ENCODE measurements at regions not wholly inside any gene's neighbourhood (a gene's known extent, or its start where the extent isn't known, plus 50 kb on each side); places are given as distances from the start of the nearest gene placed in this dataset.
"Not testable (repeated sequence)": the region's sequence is repeated elsewhere in the genome, so short reads cannot be mapped to it uniquely, and the experiment has no call there.

- DNase-seq (ENCODE audit: low spot score): no peak
These were observed 91.4 kb upstream of the LHX1 start for GRCh38 chr17:36845916-36846315.

DNA sequence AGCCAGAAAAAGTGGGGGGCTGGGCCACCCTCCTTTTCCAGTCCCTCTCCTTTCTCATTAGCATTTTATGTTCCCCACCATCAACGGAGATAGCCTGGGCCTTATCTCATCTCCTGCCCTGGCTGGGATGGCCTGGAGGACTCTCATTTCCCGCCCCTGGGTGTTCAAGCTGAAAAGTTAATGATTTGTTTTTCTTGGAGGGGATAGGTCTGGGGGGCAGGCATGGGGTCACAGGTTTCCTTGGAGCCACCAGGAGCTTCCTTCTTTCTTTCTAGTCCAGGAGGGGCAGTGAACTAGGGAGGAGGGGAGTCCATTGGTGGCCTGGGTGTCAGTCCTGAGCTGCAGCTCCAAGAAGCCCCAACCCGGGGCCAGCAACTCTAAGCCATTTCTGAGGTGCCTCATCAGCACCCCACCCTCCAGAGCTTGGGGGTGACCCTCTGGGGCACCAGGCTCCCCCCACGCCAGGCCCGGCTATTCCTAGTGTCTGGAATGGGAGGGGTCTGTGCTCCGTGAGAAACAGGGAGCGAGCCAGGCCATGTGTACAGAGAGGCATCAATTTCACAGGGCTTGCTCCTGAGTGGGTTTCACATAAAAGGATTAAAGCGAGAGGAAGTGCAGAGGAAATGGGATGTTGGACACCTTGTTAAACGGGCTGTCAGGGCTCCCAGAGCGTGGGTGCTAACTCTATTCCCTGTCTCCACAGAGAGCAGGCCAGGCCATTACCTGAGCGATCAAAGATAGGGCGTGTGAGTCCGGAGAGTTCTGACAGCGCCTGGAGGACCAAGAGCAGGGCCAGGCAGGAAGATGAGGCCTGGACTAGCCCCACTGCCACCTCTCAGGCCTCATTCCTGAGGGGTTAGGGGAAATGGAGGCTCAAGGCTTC, 90.6 kb upstream of the LHX1 start:
- DNase-seq (ENCODE audit: low spot score): no peak

GRCh38 chr17:36848008-36848902, 89.0 kb upstream of the LHX1 start:
- DNase-seq (ENCODE audit: low spot score): no peak

DNA sequence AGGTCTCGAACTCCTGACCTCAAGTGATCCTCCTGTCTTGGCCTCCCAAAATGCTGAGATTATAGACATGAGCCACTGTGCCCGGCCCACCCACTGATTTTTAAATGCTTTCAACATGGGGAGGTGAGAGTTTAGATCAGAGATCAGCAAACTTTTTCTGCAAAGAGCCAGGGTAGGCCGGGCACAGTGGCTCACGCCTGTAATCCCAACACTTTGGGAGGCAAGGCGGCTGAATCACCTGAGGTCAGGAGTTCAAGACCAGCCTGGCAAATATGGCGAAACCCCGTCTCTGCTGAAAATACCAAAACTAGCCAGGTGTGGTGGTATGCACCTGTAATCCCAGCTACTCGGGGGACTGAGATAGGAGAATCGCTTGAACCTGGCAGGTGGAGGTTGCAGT, 88.3 kb upstream of the LHX1 start:
- DNase-seq (ENCODE audit: low spot score): not testable (repeated sequence)

DNA sequence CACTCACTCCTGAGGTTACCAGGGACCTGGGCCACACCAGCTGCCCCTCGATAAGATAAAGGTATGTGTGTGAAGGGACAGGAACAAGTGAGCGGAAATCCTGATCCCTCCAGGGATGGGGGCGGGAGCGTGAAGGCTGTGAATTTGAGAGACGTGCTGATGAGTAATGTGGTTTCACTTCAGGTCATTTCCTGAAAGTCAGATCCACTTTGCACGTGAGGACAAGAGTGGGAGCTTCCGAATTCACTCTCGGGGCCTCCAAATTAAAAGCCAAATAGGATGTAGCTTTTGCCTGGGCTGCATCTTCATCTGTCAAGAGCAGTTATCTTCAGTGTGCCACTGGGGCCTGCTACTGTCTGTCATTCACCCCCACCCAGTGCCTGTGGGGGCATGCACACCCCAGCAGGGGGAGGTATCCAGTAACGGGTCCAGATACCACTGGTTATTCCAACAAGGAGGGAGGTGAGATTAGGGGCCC, 87.4 kb upstream of the LHX1 start:
- no peak for DNase-seq (ENCODE audit: low spot score)

- no peak for DNase-seq (ENCODE audit: low spot score)
These were observed 86.5 kb upstream of the LHX1 start for GRCh38 chr17:36850790-36851189.

DNA sequence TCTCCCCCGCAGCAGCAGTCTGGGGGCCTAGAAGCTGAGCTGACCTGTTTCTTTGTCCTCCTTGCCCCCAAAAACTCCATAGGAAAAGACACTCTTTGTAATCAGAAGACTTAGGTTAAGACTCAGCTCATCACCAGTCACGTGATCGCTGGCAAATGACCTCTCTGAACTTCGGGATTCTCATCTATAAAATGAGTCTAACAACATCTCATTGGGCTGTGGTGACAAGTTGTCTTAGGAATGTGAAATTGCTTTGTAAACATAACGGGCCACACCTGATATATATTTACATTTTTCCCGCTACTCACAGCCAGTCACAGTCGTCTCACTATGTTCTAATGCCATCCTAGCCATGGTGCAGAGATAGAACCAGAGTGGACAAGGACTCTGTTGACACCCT, 86.0 kb upstream of the LHX1 start:
- DNase-seq (ENCODE audit: low spot score): no peak

DNA sequence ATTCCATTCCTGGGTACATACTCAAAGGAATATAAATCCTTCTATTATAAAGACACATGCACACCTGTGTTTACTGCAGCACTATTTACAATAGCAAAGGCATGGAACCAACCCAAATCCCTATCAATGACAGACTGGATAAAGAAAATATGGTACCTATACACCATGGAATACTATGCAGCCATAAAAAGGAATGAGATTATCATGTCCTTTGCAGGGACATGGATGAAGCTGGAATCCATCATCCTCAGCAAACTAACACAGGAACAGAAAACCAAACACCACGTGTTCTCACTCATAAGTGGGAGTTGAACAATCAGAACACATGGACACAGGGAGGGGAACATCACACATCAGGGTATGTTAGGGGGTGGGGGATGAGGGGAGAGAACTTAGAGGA, 84.8 kb upstream of the LHX1 start:
- not testable (repeated sequence) for DNase-seq (ENCODE audit: low spot score)

- DNase-seq (ENCODE audit: low spot score): no peak
These were observed 82.3 kb upstream of the LHX1 start for GRCh38 chr17:36854982-36855381.

- DNase-seq (ENCODE audit: low spot score): no peak
These were observed 81.8 kb upstream of the LHX1 start for GRCh38 chr17:36855459-36855858.

DNA sequence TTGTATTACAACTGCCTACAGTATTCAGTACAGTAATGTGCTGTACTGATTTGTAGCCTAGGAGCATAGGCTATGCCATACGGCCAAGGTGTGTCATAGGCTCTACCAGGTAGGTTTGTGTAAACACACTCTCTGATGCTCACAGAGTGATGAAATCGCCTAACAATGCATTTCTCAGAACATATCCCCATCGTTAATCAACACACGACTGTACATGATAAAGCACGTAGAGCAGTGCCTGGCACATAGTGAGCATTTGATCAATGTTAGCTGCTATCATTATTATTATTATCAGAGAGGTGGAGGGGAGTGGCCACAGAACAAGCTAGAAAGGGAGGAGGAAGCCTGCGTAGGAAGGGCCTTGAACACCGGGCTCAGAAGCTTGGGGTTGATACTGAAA, 81.1 kb upstream of the LHX1 start:
- no peak for DNase-seq (ENCODE audit: low spot score)

DNA sequence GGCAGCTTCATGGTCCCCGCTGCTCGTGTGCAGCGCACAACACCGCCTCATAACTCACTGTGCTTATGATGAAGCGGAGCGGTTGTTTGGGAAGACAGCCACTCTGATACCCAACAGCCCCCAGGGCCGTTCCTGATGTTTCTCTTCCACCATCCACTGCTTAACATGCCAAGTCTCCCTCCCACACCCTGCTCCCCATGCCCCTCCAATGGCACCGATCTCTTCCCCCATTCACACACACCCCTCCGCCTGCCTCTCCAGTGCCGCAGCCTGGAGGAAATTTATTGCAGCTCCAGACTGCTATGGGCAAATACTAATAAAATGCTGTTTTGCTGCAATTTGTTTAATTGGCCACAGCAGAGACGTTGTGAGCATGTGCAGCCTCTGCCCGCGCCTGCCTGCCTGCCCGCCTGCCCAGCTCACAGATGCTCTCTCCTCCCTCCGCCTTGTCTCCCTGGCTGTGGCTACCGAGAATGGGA, 80.3 kb upstream of the LHX1 start:
- no peak for DNase-seq (ENCODE audit: low spot score)

DNA sequence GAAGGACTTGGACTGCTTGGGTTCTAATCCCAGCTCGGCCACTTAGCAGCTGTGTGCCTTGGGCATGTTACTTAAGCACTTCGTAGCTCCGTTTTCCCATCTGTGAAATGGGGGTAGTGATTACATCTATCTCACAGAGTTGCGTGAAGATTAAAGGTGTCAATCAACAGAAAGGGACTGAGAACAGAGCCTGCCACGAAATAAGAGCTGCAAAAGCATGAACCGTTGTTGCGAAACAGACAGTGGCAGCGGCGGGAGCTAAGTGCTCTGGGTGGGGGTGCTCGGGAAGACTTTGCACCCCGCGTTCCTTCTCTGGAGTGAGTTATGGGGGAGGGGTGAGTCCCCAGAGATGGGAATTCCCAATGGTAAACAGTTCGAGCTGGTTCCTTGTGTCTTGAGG, 79.6 kb upstream of the LHX1 start:
- no peak for DNase-seq (ENCODE audit: low spot score)

- DNase-seq (ENCODE audit: low spot score): no peak
These were observed 78.9 kb upstream of the LHX1 start for GRCh38 chr17:36858119-36859002.

DNA sequence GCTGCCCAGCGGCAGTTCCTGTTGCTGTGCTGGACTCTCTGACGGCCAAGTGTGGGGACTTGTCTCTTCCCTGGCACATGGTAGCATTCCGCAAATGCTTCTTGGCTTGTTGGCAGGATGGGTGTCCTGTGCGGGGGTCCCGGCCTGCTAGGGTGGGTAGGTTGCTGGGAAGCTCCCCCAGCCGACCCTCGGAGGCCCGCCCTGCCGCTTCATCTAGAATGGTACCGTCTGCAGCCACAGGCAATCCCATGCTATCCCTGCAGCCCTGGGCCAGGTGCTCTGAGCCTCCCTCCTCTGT, 78.3 kb upstream of the LHX1 start:
- no peak for DNase-seq (ENCODE audit: low spot score)

- DNase-seq (ENCODE audit: low spot score): no peak
These were observed 77.6 kb upstream of the LHX1 start for GRCh38 chr17:36859706-36860105.

DNA sequence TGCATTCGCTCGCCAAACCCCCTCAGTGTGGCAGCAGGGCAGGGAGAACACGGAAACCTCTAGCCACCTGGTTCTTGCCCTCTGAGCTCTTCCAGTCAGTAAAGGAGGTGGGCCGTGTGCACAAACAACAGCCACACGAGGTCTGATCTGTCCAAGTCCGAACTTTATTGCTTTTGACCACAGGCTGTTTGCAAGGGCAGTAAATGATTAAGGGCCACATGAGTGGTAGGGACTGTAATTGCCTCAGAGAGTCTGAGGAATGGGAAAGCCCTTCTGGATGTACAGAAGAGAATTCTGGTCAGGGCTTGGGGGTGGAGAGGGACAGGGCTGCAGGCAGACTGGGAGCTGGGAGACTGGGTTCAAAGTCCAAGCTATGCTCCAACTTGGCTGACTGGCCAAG, 75.7 kb upstream of the LHX1 start:
- DNase-seq (ENCODE audit: low spot score): no peak

GRCh38 chr17:36862116-36862920, 75.0 kb upstream of the LHX1 start:
- DNase-seq (ENCODE audit: low spot score): no peak

GRCh38 chr17:36863131-36863530, 74.1 kb upstream of the LHX1 start:
- no peak for DNase-seq (ENCODE audit: low spot score)

DNA sequence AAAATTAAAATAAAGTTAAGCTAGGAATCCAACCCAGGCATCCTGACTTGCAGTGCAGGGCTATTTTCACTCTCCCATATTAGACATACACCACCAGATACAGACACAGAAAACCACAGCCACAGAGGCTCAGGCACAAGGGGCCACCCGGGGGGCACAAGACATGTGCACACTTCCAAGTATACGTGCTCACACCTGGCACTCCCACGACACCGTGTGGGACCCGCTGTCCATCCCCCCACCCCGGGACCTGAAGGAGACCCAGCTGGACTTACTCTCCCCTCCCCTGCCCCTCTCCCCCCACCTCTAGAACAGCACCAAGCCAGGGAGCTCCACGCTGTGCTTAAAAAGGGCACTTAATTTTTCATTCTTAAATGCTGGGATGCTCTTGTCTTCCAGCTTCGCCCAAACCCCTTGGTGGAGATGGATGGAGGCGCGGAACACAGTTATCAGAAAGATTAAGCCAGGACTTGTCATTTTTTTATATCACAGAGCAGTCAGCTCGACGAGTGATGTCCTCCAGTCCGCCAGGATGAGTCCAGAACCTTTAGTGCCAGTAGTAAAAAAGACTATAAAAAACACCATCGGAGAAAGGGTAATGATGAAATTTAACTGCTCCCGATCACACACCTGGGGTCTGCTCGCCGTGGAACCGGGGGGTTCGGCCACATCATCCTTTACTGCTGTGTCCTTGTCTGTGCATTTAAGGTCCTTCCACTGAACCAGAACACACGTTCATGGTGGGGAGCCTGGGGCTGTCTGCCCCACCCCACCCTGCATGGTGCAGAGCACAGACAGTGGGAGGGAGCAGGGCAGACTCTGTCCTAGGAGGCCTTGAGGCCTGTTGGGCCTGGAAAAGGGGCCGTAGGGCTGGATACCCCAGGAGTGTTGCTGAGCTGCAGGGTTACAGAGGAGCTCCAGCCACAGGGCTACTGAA, 73.3 kb upstream of the LHX1 start:
- no peak for DNase-seq (ENCODE audit: low spot score)

Data from hematopoietic multipotent progenitor cell treated with erythropoietin and hydrocortisone succinate and interleukin-3 and kit ligand, for 17 days (in vitro differentiated cells).